Inferior parietal cortex (tissue), 1 donor: ENCODE measurements at regions not wholly inside any gene's neighbourhood (a gene's known extent, or its start where the extent isn't known, plus 50 kb on each side); places are given as distances from the start of the nearest gene placed in this dataset.
A peak's percentile ranks its signal among the peaks of the same experiment; 100 is the strongest.
"Not testable (repeated sequence)": the region's sequence is repeated elsewhere in the genome, so short reads cannot be mapped to it uniquely, and the experiment has no call there.

ENCODE experiments used
- DNase-seq: peaks from one replicate; pipeline ENCODE4 v3.0.0-alpha.2; 2016; ENCODE audit errors: extremely low spot score

- no peak for DNase-seq
These were observed 57.1 kb upstream of the KIF2B start for GRCh38 chr17:53765609-53766008.

GRCh38 chr17:53765129-53765528, 57.6 kb upstream of the KIF2B start:
- DNase-seq = no peak

GRCh38 chr17:53757559-53757958, 65.2 kb upstream of the KIF2B start:
- DNase-seq = no peak

DNA sequence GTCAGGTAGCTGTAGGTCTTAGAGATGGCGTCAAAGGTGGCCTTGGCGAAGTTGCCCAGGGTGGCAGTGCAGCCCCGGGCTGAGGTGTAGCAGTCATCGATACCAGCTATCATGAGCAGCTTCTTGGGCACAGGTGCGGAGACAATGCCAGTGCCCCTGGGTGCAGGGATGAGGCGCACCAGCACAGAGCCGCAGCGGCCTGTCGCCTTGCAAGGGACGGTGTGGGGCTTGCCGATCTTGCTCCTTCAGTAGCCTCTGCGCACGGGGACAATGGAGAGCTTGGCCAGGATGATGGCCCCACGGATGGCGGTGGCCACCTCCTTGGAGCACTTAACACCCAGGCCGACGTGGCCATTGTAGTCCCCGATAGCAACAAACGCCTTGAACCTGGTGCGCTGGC, 65.6 kb upstream of the KIF2B start:
- DNase-seq = not testable (repeated sequence)

- peak; percentile 23 for DNase-seq
These were observed 73.5 kb upstream of the KIF2B start for GRCh38 chr17:53749178-53749577.

GRCh38 chr17:53748159-53748820, 74.4 kb upstream of the KIF2B start:
- not testable (repeated sequence) for DNase-seq

DNA sequence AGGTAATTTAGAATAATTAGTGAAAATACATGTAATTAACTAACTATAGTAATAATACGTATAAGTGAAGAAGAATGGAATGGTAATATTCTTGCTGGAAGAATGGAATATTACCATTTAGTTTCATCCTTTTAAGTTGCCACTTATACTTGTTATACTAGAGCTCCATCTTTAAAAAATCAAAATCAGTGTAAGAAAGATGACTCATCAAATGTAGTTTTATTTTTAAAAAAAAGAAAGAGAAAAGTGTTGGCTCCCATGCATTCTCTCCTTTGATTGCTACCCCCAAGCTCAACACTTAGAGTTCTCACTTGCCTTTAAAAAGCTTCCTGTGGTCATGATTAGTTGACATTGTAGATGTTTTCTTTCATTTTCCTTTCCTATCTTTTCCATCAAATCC, 82.4 kb upstream of the KIF2B start:
- no peak for DNase-seq

DNA sequence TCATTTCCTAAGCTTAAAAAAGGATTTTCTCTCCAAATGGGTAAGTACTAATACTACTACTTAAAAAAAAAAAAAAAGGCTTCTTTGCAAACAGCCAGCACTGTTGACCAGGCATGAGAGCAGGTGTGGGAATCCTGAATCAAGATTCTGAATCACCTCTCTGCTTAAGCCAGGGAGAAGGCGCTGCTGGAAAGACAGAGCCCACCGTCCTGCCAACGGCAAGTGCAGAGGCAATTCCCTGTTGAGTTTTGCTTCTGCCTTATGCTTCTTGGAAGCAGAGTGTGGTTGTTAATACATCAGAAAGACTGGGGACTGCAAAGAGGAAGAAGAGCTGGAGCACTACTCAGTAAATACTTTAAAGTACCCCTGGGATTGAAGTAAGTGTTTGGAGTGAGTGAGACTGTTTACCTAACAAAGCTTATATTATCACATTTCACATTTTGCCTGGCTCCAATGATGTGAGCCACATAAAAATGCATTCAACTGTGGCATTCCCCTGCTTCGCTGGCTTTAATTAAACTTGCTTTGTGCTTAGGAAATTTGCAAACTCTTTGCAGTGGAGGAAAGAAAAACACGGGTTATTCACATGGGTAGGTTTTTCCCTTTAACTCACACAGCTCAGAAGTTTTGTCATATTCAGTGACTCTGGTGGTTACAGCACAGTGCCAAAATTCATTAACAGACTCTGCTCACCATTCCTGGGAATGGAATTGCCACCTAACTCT, 86.0 kb upstream of the KIF2B start:
- DNase-seq = no peak

DNA sequence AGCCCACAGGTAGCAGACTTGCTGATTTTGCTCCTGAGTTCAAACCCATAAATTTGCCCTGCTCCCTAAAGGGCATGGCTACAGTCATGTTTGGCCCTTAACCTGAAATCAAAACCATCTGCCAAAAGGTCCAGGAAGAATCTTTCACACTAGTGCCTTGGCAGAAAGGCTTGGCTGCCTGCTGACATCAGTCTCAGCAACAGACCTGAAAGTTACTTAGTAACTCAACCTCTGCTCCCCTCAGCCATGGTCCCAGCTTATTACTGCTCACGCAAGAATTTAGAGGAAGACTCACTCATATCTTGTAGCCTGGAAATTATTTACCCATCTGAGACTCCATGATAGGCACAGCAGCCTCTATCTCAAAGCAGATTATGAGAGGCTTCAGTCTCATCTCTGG, 98.0 kb upstream of the KIF2B start:
- no peak for DNase-seq

- DNase-seq = no peak
These were observed 100.3 kb upstream of the KIF2B start for GRCh38 chr17:53722407-53722806.

- DNase-seq = no peak
These were observed 101.6 kb upstream of the KIF2B start for GRCh38 chr17:53721101-53721500.

DNA sequence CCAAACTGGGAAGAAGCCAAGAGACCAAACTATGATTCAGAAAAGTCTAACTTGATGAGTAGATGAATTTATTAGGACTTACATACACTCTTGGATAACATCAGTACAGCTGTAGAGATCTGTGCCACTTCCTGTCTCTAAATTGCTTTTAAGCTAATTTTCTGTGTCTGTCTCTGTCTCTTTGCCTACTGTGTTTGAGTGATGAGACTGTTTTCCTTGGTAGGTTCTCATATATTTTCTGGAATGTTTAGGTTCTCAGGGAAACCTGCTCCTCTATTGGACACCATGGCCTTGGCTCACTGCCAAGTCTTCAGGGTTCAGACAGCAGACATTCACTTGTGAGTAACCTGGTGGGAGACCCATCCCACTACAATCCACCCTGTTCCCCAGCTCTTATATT, 103.5 kb upstream of the KIF2B start:
- no peak for DNase-seq

DNA sequence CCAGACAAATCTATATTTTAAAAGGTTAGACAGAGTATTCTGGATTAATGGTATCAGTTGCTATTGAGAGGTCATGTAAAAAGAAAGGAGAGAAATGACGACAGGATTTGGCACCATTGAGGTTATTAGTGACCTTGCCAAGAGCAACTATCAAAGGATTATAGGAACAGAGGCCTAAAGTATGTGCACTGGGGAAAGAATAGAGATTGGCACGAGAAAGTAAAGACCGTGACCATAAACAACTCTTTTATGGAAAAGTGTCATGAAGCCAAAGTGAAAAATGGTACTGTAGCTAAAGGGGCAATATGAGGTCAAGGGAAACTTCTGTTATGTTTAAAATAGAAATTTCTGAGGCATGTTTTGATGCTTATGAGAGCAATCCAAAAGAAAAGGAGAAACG, 115.2 kb upstream of the KIF2B start:
- no peak for DNase-seq

DNA sequence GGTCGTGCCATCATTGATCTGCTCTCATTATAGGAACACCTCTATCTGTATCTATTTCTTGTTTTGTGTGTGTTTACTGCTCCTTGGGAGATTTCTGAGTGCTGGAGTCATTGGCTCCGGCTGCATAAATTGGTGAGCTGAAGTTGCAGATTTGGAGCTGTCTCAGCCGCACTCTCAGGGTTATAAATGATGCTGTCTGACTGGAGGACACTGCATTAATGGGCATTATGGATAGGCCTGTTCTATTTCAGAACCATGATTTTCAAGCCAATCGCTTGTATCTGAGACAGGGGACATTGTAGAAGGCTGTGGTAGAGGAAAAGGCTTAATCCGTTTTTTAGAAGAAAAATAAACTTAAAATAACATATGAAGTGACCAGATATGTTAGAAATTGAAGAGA, 126.4 kb upstream of the KIF2B start:
- no peak for DNase-seq

DNA sequence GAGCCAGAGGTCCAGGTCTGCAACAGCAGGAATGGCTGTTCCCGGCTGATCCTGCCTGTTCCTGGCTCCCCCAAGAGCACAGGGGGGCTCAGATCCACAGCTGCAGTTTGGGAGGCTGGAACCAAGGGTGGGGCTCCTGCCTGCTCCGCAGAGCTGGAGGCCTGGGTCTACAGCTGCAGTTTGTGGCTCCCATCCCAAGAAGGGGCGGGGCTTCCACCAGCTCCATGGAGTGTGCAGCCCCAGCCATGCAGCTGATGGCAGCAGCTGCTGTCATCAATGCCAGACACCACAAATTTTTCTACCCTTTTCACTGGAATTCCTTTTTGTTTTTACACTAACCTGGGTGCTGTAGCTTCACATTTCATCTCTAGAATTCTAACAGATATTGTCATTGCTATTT, 135.4 kb upstream of the KIF2B start:
- no peak for DNase-seq

- DNase-seq = no peak
These were observed 142.0 kb upstream of the KIF2B start for GRCh38 chr17:53680745-53681144.

DNA sequence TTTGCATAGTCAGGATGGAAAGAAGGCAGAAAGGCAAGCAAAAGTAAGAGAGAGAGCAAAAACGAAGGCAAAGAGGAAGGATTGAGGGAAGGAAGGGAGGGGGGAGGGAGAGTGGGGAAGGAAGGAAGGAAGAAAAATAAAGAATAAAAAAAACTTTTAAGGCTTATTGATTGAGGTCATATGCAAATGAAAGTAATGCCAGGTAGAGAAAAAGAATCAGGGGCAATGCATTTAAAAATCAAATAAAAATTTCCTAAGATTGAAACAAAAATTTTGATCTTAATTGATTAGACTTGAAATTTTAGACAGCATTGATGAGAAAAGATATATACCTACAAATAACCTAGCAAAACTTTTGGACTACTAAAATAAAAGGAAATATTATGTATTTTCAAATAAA, 153.9 kb upstream of the KIF2B start:
- no peak for DNase-seq

DNA sequence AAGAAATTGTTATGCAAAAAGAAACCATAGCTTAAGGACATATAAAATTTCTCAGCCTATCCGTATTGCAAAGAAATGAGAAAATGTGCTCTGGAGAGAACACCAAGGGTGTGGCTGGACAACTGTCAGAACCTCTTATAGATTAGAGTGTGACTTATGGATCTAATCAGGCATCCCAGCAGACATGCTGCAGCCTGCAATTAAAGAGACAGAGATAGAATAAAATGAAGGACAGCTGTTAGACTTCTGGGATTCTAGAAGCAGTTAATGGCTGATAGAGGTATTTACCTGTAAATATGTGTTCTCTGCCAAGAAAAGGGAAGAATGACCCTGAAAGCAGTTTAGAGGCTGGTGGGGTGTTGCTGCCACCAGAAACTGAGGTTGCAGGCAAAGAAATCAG, 160.1 kb upstream of the KIF2B start:
- DNase-seq = no peak

DNA sequence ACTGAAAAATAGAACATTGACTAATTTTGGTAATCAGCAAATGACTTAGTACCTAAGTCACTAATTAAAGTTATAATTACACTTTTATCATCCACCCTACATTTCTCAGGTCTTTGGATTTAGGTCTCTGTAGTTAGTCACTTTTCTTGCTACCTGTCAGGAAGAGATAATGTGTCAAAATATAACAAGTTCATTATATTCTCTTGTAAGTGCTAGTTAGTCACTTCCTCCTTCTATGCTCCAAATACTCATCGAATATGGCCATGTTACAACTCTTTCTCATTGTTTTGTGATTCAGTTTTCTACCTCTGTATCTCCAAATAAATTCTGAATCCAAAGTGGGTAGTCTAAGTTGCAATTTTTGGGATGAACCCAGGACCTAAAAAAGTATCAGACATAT, 163.5 kb upstream of the KIF2B start:
- no peak for DNase-seq

GRCh38 chr17:53655591-53655990, 167.1 kb upstream of the KIF2B start:
- no peak for DNase-seq

GRCh38 chr17:53649201-53649600, 173.5 kb upstream of the KIF2B start:
- no peak for DNase-seq

- no peak for DNase-seq
These were observed 175.9 kb upstream of the KIF2B start for GRCh38 chr17:53646835-53647234.

DNA sequence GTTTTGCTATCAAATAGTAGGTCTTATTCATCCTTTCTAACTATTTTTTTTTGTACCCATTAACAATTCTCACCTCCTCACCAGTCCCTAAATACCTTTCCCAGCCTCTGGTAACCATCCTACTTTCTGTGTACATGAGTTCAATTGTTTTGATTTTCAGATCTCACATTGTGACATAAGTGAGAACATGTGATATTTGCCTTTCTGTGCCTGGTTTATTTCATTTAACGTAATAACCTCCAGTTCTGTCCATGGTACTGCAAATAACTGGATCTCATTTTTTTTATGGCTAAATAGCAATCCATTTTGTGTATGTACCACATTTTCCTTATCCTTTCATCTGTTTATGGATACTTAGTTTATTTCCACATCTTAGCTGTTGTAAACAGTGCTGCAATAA, 181.9 kb upstream of the KIF2B start:
- DNase-seq = no peak

DNA sequence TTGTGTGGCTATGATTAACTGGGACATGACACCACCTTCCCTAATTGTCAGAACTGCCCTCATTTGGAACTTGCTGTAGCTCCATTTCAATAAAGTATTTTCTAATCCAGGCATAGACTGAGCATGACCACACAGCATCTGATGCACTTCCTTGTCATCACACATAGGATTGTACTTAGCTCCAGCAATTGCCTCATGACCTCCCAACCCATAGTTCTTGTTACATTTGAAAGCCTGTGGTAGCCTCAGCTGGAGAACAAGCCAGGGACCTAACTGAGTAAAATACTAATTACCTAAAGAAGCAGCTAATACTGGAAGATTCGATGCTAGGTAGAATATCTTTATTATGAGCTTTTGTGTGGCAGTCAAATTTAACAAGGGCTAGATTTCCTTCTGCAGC, 187.3 kb upstream of the KIF2B start:
- no peak for DNase-seq
